HEK293 (cell line): ENCODE measurements at regions not wholly inside any gene's neighbourhood (a gene's known extent, or its start where the extent isn't known, plus 50 kb on each side); places are given as distances from the start of the nearest gene placed in this dataset.

Source experiments
- BCL11B ChIP-seq: fragments of 450-650 bp; formaldehyde crosslinking; IDR thresholded peaks from 2 replicates; pipeline ENCODE4 v1.5.1; 2016; ENCODE audit warnings: low read depth, missing biosample characterization, missing genetic modification characterization
- ZNF248 ChIP-seq: fragments of 450-650 bp; formaldehyde crosslinking; IDR thresholded peaks from 2 replicates; pipeline ENCODE4 v1.5.1; 2017; ENCODE audit warnings: missing biosample characterization, missing genetic modification characterization
- TF ChIP-seq, protein P1 (sequence below): fragments of 450-650 bp; formaldehyde crosslinking; IDR thresholded peaks from 2 replicates; pipeline ENCODE4 v1.5.1; 2016; ENCODE audit warnings: missing biosample characterization, missing genetic modification characterization

DNA sequence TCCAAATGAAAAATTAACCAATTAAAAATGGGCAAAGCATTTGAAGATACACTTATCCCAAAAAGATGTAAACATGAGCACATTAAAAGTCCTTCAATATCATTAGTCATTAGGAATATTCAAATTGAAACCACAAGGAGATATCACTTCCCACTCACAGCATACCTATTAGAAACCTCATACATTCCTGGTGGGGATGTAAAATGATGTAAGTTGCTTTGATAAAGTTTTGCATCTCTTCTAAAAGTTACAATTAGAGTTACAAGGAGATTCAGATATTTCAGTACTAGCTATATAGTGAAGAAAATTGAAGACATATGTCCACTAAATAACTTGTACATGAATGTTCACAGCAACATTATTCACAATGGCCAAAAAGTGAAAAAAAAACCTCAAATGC lies 1109.3 kb upstream of the LCORL start:
- TF ChIP-seq, protein P1, sequence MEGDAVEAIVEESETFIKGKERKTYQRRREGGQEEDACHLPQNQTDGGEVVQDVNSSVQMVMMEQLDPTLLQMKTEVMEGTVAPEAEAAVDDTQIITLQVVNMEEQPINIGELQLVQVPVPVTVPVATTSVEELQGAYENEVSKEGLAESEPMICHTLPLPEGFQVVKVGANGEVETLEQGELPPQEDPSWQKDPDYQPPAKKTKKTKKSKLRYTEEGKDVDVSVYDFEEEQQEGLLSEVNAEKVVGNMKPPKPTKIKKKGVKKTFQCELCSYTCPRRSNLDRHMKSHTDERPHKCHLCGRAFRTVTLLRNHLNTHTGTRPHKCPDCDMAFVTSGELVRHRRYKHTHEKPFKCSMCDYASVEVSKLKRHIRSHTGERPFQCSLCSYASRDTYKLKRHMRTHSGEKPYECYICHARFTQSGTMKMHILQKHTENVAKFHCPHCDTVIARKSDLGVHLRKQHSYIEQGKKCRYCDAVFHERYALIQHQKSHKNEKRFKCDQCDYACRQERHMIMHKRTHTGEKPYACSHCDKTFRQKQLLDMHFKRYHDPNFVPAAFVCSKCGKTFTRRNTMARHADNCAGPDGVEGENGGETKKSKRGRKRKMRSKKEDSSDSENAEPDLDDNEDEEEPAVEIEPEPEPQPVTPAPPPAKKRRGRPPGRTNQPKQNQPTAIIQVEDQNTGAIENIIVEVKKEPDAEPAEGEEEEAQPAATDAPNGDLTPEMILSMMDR (tag by site-specific recombination), result no peak
- TF ChIP-seq ZNF248 (tag by site-specific recombination) (no peak), BCL11B (tag by site-specific recombination) (no peak)
